OCI-LY3 (cell line): ENCODE measurements at regions not wholly inside any gene's neighbourhood (a gene's known extent, or its start where the extent isn't known, plus 50 kb on each side); places are given as distances from the start of the nearest gene placed in this dataset.

ENCODE experiments used
- H2AFZ ChIP-seq: fragments of 200-600, 300-600 bp; shearing (Covaris generic); 2 replicates; pipeline ENCODE4 v1.6.0; 2014; ENCODE audit warnings: antibody characterized with exemption, low read depth, low read length
- H3K27ac ChIP-seq: fragments of 200-600, 300-600 bp; sonication (generic); 2 replicates; pipeline ENCODE4 v1.5.1; 2014; ENCODE audit warnings: mild to moderate bottlenecking, low read length, moderate library complexity, mixed read lengths
- H3K27me3 ChIP-seq: fragments of 200-600, 300-600 bp; sonication (generic); 2 replicates; pipeline ENCODE4 v1.6.1; 2014; ENCODE audit warnings: low read depth, low read length, mixed read lengths
- H3K36me3 ChIP-seq: fragments of 200-600, 300-600 bp; sonication (generic); replicated peaks from 2 replicates; pipeline ENCODE3; 2014; ENCODE audit warnings: low read depth, low read length, mixed read lengths
- H3K4me1 ChIP-seq: fragments of 300-600, 200-600 bp; sonication (generic); 2 replicates; pipeline ENCODE4 v1.6.1; 2014; ENCODE audit warnings: low read length, mixed read lengths
- H3K4me2 ChIP-seq: fragments of 200-600, 300-600 bp; sonication (generic); 2 replicates; pipeline ENCODE4 v1.6.1; 2014; ENCODE audit warnings: low read length, mixed read lengths
- H3K4me3 ChIP-seq: fragments of 300-600, 200-600 bp; sonication (generic); 2 replicates; pipeline ENCODE4 v1.5.1; 2014; ENCODE audit warnings: antibody characterized with exemption, mild to moderate bottlenecking, low read length, moderate library complexity
- H3K79me2 ChIP-seq: fragments of 300-600, 200-600 bp; shearing (Covaris generic); 2 replicates; pipeline ENCODE4 v1.6.1; 2014; ENCODE audit warnings: mild to moderate bottlenecking, low read length, mixed read lengths
- H3K9ac ChIP-seq: fragments of 300-600, 200-600 bp; shearing (Covaris generic); 2 replicates; pipeline ENCODE4 v1.6.0; 2014; ENCODE audit warnings: mild to moderate bottlenecking, low read length, moderate library complexity
- H3K9me3 ChIP-seq: fragments of 200-600, 300-600 bp; shearing (Covaris generic); 2 replicates; pipeline ENCODE4 v1.6.1; 2014; ENCODE audit warnings: low read length, mixed read lengths; ENCODE audit not compliant: insufficient read depth
- H4K20me1 ChIP-seq: fragments of 200-600, 300-600 bp; sonication (generic); 2 replicates; pipeline ENCODE4 v1.6.1; 2016; ENCODE audit warnings: low read length, mixed read lengths; ENCODE audit not compliant: insufficient read depth
- EZH2phosphoT487 ChIP-seq: fragments of 200-600 bp; shearing (Covaris generic); IDR thresholded peaks from 2 replicates; pipeline ENCODE4 v1.6.1; 2018; ENCODE audit warnings: antibody characterized with exemption, mixed run types, low read depth
- TF ChIP-seq, protein P1 (sequence below): fragments of 200-600, 300-600 bp; sonication (generic); IDR thresholded peaks from 2 replicates; pipeline ENCODE4 v1.5.1; 2014; ENCODE audit warnings: antibody characterized with exemption, low read length, low read depth

DNA sequence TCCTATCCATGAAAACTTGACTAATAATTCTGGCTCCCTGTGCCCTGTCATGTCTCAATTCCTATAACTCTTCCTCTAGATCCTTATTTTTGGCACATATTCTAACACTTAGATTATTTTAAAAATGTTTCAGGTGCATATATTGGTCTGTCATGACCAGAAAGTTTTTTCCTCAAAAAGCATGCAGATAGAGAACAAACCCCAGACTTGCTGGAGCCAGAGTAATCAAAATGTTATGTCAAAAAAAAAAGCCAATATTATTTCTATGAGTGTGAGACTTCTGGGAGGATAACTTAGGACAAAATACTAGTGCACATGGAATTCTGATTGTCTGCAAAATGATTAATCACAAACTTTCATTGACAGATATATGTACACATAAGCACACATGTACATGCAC is 135.1 kb upstream of the MROH9 start:
- Histone ChIP-seq H4K20me1 (no peaks in the 10 kb centered on the region), H3K4me3 (no peak overlapping the region), H3K9me3 (no peaks in the 10 kb centered on the region), H3K27ac (no peak overlapping the region), H3K36me3 (no peaks in the 10 kb centered on the region), H3K4me2 (no peak overlapping the region), H2AFZ (no peak overlapping the region), H3K27me3 (no peaks in the 10 kb centered on the region), H3K9ac (no peak overlapping the region), H3K4me1 (no peaks in the 10 kb centered on the region), H3K79me2 (no peaks in the 10 kb centered on the region)
- no peak for TF ChIP-seq EZH2phosphoT487
- TF ChIP-seq, protein P1, sequence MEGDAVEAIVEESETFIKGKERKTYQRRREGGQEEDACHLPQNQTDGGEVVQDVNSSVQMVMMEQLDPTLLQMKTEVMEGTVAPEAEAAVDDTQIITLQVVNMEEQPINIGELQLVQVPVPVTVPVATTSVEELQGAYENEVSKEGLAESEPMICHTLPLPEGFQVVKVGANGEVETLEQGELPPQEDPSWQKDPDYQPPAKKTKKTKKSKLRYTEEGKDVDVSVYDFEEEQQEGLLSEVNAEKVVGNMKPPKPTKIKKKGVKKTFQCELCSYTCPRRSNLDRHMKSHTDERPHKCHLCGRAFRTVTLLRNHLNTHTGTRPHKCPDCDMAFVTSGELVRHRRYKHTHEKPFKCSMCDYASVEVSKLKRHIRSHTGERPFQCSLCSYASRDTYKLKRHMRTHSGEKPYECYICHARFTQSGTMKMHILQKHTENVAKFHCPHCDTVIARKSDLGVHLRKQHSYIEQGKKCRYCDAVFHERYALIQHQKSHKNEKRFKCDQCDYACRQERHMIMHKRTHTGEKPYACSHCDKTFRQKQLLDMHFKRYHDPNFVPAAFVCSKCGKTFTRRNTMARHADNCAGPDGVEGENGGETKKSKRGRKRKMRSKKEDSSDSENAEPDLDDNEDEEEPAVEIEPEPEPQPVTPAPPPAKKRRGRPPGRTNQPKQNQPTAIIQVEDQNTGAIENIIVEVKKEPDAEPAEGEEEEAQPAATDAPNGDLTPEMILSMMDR = no peak

DNA sequence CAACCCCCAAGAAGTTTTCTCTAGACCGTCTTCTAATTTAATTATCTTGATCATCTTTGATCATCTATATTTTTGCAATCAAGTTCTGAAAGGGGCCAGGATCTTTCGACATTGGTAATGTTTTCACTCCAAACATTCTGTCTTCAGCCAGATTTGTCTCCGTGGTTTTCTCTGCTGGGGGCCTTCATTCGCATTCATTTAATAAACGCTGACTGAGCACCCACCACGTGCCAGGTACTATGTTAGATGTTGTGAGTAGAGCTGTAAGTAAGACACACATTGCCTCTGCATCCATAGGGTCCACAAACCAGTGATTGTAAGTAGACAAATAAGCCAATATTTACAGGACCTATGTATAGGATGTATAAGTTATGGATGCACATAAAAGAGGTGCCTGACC is 134.5 kb upstream of the MROH9 start:
- Histone ChIP-seq H2AFZ (no peak overlapping the region), H3K27me3 (no peaks in the 10 kb centered on the region), H3K79me2 (no peaks in the 10 kb centered on the region), H4K20me1 (no peaks in the 10 kb centered on the region), H3K27ac (no peak overlapping the region), H3K9ac (no peak overlapping the region), H3K4me2 (no peak overlapping the region), H3K36me3 (no peaks in the 10 kb centered on the region), H3K4me1 (no peaks in the 10 kb centered on the region), H3K9me3 (no peaks in the 10 kb centered on the region), H3K4me3 (no peak overlapping the region)
- no peak for TF ChIP-seq EZH2phosphoT487
- TF ChIP-seq, protein P1 = no peak

DNA sequence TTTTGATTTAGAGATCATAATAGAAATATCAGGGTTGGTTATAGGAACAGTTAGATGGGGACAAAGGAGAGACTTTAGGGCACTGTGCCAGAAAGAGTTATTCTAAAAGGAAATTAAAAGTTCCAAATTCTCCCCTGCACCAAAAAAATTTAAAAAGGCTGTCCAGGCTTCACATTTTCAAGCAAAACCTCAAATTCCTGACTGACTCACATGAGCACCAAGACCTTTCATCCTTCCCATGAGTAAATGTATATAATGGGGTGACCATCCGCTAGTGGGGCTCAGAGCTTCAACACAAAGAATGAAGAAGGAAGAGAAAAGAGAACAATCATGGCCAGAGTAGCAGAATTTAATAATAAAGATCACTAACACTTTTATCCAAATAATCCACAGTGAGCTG is 131.6 kb upstream of the MROH9 start:
- no peak for TF ChIP-seq EZH2phosphoT487
- TF ChIP-seq, protein P1 = no peak
- Histone ChIP-seq H4K20me1 (no peaks in the 10 kb centered on the region), H3K27ac (no peak overlapping the region), H3K79me2 (no peaks in the 10 kb centered on the region), H3K27me3 (no peaks in the 10 kb centered on the region), H3K9ac (no peak overlapping the region), H3K36me3 (no peaks in the 10 kb centered on the region), H3K4me3 (no peak overlapping the region), H3K4me2 (no peak overlapping the region), H3K9me3 (no peaks in the 10 kb centered on the region), H2AFZ (no peak overlapping the region), H3K4me1 (no peaks in the 10 kb centered on the region)

DNA sequence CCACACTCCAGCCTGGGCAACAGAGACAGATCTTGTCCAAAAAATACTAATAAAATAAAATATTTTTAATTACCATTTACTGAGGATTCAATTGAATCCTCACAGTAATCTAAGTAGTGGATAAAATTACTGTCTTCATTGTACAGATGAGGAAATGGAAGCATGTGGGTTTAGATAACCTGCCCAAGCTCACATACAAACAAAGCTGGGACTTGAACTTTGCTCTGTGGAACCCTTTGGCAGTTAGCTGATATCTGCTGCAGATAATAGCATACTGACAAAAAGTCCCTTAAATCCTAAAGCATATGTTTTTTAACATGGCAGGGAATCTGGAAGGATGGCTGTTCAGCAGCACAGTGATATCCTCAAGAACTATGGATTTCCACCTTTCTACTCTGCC is 130.9 kb upstream of the MROH9 start:
- Histone ChIP-seq H3K27ac (no peak overlapping the region), H3K27me3 (no peaks in the 10 kb centered on the region), H3K4me3 (no peak overlapping the region), H4K20me1 (no peaks in the 10 kb centered on the region), H3K9ac (no peak overlapping the region), H3K79me2 (no peaks in the 10 kb centered on the region), H3K9me3 (no peaks in the 10 kb centered on the region), H3K4me1 (no peaks in the 10 kb centered on the region), H3K4me2 (no peak overlapping the region), H2AFZ (no peak overlapping the region), H3K36me3 (no peaks in the 10 kb centered on the region)
- TF ChIP-seq EZH2phosphoT487 = no peak
- TF ChIP-seq, protein P1 = no peak
